Gastrocnemius medialis (tissue), 4 donors: ENCODE measurements at regions not wholly inside any gene's neighbourhood (a gene's known extent, or its start where the extent isn't known, plus 50 kb on each side); places are given as distances from the start of the nearest gene placed in this dataset.

ENCODE experiments used
- CTCF ChIP-seq, 5 experiments: fragments of 450-650 bp in 3 of 5; fragments of 200-600 bp in 2 of 5; sonication (generic) in 2 of 5; IDR thresholded peaks in 4 of 5; conservative IDR thresholded peaks in 1 of 5; 1 replicate in 4 of 5; 2 replicates in 1 of 5; pipeline ENCODE4 v1.5.1; 2016 to 2019; ENCODE audit warnings: antibody characterized with exemption in 5 of 5, mild to moderate bottlenecking in 3 of 5, moderate library complexity in 3 of 5
- POLR2A ChIP-seq, 2 donors: fragments of 450-650 bp; IDR thresholded peaks; one replicate each; pipeline ENCODE4 v1.6.1; 2017; ENCODE audit warnings: antibody characterized with exemption in 2 of 2, mild to moderate bottlenecking in 2 of 2, moderate library complexity in 2 of 2

GRCh38 chr6:155895641-155896040, 440.0 kb upstream of the NOX3 start:
- TF ChIP-seq CTCF (IDR thresholded peaks at IDR 0.05 in 4 of 5, conservative IDR thresholded peaks at IDR 0.05 in 1 of 5) (no peak), POLR2A (IDR thresholded peaks at IDR 0.05) (no peak)
